Cerebellar cortex (tissue), 1 donor: ENCODE measurements at regions not wholly inside any gene's neighbourhood (a gene's known extent, or its start where the extent isn't known, plus 50 kb on each side); places are given as distances from the start of the nearest gene placed in this dataset.

ENCODE experiments used
- DNase-seq: peaks from one replicate; pipeline ENCODE4 v3.0.0-alpha.2; 2015; ENCODE audit warnings: low spot score

DNA sequence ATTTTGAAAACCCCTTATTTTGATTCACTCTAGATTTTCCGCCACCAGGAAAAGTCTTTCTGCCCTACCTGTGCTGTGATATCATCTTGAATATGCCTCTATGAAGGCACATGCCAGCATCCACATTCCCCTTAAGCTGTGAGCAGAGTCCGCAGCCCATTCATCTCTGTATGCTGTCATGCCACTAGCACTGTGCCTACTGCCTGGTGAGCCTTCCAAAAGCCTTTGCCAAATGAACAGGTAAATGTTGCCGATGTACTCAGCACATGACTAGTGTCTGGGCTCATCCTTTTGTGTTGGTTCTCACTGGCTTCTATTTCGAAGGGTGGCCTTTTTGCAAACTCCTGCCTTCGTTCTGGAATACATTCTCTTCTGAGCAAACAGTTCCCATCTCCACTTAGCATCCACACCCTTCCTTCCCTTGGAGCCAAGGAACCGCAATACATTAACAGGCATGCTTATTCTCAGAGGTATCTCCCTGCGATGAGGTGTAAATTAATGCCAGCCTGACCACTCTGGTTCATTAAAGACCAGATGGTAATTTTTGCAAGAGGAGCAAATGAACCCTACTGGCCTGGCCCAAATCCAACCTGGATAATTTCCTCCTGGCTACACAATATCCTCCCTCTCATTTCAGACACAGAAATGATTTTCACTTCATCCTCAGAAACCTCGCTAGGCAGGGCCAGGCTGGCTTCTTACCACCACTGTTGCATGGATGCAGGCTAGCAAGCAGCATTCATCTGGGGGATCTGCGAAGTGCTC lies 339.7 kb upstream of the NFE2L3 start:
- DNase-seq, result peak; percentile 97

GRCh38 chr7:25813381-25813780 lies 338.6 kb upstream of the NFE2L3 start:
- DNase-seq, result no peak

- no peak for DNase-seq
These were observed 336.3 kb upstream of the NFE2L3 start for GRCh38 chr7:25815711-25816110.

DNA sequence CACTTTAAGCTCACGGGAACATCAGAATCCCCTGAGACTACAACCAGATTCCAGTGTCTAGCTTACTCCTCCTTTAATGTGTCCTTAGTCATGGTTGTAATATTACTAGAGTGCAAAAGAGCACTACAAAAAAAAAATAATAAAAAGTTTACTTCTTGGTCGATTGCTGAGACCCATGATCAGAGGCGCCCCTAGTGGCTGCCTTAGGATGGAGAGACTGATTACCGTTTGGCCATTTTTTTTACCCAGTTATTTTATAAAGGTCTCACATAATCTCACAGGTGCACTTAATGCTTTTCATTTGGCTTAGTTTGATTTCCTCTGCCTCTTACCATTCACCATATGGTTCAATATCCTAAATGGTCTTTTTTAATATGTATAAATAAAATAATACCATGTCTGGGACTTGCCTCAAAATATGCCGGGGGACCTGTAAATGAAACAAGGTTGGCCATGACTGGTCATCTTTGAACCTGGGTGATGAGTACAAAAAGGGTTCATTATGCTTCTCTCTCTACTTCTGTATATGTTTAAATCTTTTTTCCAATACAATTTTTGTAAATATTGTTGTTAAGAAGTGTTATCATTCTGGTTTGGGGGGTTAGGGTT lies 331.5 kb upstream of the NFE2L3 start:
- DNase-seq, result peak; percentile 23

GRCh38 chr7:25821225-25821624 lies 330.8 kb upstream of the NFE2L3 start:
- no peak for DNase-seq

GRCh38 chr7:25822823-25823222 lies 329.2 kb upstream of the NFE2L3 start:
- no peak for DNase-seq

DNA sequence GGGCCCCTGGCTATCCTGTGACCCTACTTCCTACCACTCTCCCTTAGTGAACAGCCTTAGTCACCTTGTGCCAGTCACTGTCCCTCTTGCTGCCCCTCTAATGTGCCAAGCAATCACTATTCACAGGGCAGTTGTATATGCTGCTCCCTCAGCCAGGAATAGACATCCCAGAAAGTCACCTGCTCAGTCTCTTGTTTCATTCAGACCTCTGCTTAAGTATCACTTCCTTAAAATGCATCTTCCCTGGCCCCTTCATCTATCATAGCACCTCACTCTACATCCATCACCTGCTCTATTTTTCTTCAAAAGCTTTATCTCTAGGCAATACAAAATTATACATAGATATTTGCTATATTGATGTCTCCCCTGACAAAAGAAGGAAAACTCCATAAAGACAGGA lies 328.4 kb upstream of the NFE2L3 start:
- no peak for DNase-seq

DNA sequence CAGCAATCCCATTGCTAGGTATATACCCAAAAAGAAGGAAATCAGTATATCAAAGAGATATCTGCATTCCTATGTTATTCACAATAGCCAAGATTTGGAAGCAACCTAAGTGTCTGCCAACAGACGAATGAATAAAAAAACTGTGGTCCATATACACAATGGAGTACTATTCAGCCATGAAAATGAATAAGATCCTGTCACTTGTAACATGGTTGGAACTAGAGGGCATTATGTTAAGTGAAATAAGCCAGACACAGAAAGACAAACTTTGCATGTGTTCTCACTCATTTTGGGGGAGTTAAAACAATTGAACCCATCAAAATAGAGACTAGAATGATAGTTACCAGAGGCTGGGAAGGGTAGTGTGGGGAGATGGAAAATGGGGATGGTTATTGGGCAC lies 323.5 kb upstream of the NFE2L3 start:
- no peak for DNase-seq

- peak; percentile 45 for DNase-seq
These were observed 322.3 kb upstream of the NFE2L3 start for GRCh38 chr7:25829663-25830062.

DNA sequence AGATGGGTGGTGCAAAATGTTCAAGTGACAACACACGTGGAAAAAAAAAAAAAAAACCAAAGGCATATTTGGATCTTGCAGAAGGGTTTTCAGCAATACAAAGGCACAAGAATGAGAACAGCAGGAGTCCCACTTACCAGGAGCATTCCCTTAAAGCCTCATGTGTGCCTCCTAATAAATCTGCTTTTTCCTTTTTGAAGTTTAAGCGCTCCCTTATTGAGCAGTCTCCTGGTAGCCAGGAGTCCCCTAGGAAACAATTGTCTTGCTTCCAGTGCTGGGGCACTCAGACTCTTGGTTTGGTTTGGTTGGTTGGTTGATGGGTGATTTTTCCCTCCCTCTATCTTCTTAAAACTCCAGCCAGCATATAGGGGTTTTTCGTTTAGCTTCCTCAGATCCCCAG lies 321.8 kb upstream of the NFE2L3 start:
- DNase-seq, result peak; percentile 85

DNA sequence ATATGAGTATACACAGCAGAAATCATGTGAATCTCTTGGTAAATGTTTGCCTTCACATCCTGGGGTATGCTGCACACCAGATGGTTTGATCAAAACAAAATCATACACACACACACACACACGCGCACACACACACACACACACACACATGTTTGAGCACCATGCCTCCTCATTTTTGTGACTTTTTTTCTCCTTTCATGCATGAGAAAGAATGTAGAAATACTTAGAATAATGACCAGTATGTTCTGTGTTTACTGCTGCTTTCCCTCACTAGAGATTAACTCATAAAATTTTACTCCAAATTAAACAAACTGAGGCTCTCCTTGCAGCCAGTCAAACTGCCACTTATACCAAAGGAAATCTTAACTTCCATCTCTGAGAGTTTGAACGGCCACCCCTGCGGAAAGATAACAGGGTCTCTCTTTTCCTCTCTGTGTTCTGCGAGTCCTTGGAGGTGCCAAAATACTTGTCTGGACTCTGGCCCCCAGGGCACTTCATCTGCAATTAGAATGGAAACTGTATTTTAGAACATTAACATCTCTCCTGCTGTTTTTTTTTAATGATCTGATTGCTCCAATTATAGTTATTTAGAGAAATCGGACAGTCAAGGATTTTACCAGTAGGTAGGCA lies 320.8 kb upstream of the NFE2L3 start:
- peak; percentile 79 for DNase-seq

DNA sequence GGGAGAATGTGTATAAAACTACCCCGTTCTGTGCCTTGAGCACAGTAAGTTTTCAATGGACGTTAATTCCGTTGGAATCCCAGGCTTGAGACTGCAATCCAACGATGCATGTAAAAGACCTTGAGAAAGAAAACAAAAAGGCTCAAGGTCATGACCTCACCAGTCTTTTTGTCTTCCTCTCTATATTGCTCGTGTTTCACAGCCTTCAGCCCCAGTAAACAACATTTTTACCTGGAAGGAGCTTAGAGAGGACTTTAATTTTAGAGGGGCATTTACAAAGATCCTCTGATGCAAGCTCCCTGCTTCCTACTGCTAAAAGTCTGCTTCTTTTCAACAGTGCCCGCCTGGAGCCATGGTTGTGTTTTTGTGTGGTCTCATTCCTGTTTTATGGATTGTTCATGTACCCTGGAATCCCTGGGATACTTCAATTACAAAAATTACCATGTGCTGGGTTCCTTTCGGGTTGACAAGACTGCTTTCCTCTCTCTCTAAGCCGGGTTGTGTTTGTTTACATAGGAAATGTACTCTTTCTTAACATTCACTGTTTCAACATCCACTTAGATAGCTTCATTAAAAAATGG lies 320.1 kb upstream of the NFE2L3 start:
- peak; percentile 95 for DNase-seq

- no peak for DNase-seq
These were observed 319.5 kb upstream of the NFE2L3 start for GRCh38 chr7:25832456-25832855.

- peak; percentile 83 for DNase-seq
These were observed 319.1 kb upstream of the NFE2L3 start for GRCh38 chr7:25832929-25833328.

DNA sequence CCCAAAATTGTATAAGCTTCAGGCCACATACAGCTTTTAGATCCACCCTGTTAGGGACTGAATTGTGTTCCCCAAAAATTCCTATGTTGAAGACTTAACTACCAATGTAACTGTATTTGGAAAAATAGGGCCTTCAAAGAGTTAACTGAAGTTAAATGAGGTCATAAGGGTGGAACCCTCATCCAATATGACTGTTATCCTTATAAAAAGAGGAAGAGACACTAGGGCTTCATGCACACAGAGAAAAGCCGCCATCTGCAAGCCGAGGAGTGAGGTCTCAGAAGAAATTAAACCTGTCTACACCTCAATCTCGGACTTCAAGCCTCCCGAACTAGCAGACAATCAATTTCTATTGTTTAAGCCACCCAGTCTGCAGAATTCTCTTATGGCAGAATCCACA lies 317.9 kb upstream of the NFE2L3 start:
- DNase-seq, result peak; percentile 73

DNA sequence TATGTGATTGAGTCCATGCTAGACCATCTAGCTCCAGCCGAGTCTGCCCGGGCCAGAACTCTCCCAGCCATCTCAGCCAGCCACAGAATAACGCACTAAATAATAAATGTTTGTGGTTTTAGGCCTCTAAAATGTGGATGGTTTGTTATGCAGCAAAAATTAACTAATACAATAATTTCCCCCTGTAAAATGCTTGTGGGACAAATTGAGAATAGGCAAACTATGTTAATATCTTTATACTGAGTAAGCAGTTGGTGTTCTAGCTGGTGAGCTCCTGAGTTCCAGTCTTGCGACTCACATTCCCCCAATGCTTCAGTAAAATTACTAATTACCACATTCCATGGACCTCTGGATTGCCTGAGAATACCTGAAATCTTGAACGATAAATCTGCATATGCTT lies 316.8 kb upstream of the NFE2L3 start:
- DNase-seq, result no peak

- DNase-seq, result peak; percentile 44
These were observed 312.8 kb upstream of the NFE2L3 start for GRCh38 chr7:25839084-25839769.

DNA sequence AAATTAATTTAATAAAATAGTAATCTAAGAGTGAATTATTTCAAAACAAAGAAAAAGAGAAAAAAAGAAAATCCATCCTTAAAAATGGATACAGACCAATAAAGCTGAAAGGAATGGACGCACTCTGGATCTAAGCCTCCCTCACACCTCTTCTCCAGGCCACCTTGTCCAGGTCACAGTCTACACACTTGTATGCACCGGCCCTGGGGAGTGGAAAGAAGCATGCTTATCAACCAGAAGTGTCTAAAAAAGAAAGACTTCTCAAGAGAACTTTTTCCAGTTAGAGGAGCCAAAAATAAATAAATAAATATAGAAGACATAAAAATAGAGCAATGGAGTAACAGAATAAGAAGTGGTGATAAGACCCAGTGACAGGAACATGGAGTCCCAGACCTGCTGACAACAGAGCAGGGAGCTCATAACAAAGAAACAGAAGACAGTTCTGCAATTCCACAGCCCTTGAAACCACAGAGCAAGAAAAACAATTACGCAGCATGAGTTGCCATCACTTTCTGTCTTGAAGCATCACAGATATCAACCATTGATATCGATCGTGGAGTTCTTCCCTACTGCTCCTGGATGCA lies 311.7 kb upstream of the NFE2L3 start:
- DNase-seq, result no peak

DNA sequence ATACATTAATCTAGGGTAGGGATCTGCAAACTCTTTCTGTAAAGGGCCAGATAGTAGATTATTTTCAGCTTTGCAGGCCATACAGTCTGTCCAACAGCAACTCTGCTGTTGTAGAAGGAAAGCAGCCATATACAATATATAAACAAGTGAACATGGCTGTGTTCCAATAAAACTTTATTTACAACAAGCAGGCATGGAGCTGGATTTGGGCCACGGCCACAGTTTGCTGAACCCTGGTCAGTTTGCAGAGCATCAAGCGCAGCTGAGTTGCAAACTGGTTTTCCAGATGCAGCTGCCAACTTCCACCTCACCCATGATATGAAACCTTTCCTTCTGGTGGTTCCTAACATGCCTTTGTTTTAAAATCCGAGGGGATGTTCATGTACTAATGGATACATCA lies 310.4 kb upstream of the NFE2L3 start:
- no peak for DNase-seq

GRCh38 chr7:25842201-25842733 lies 309.7 kb upstream of the NFE2L3 start:
- DNase-seq, result no peak

DNA sequence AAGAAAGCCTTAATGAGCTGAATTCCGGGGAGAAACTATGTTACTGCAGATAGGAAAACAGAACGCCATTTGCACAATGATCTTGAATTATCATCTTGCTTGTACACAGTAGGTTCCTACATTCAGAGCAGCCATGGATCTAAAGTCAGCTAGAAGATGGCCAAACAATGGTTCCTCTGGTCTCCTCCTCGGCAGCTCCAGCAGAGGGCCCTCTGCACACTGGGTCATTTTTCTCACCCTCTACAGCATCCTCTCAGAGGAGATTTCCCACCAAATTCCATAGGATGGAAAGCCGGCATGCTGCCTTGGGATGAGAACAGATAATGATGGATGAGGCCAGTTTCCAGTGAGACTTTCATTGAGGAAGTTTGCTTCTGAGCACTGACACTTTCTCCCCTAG lies 308.5 kb upstream of the NFE2L3 start:
- DNase-seq, result no peak
